BLaER1 treated with 17β-estradiol and CSF1 and Interleukin-3, amounts not matched to agents 10 nM and 100 nM (cell line): ENCODE measurements at regions not wholly inside any gene's neighbourhood (a gene's known extent, or its start where the extent isn't known, plus 50 kb on each side); places are given as distances from the start of the nearest gene placed in this dataset.

ENCODE experiments used
- H3K27ac ChIP-seq, 11 experiments: shearing (Covaris generic); formaldehyde crosslinking; 2 replicates each; pipeline ENCODE4 v1.8.1; 2022
- H3K27me3 ChIP-seq, 11 experiments: shearing (Covaris generic); formaldehyde crosslinking; 2 replicates each; pipeline ENCODE4 v1.8.1; 2022
- H3K36me3 ChIP-seq, 11 experiments: shearing (Covaris generic); formaldehyde crosslinking; 2 replicates each; pipeline ENCODE4 v1.8.1; 2022
- H3K4me1 ChIP-seq, 10 experiments: shearing (Covaris generic); formaldehyde crosslinking; 2 replicates each; pipeline ENCODE4 v1.8.1; 2022
- H3K4me2 ChIP-seq, 11 experiments: shearing (Covaris generic); formaldehyde crosslinking; 2 replicates each; pipeline ENCODE4 v1.8.1; 2022
- H3K4me3 ChIP-seq, 10 experiments: shearing (Covaris generic); formaldehyde crosslinking; 2 replicates each; pipeline ENCODE4 v1.8.1; 2022
- H3K9ac ChIP-seq, 11 experiments: shearing (Covaris generic); formaldehyde crosslinking; 2 replicates each; pipeline ENCODE4 v1.8.1; 2022
- H3K9me3 ChIP-seq, 11 experiments: shearing (Covaris generic); formaldehyde crosslinking; replicated peaks in 1 of 11; 2 replicates each; pipeline ENCODE4 v1.8.1; 2022
- H4K20me1 ChIP-seq, 11 experiments: shearing (Covaris generic); formaldehyde crosslinking; 2 replicates each; pipeline ENCODE4 v1.8.1; 2022
- Cebpa-rat ChIP-seq, 11 experiments: shearing (Covaris generic); IDR thresholded peaks; 2 replicates each; pipeline ENCODE4 v1.8.1; 2022

DNA sequence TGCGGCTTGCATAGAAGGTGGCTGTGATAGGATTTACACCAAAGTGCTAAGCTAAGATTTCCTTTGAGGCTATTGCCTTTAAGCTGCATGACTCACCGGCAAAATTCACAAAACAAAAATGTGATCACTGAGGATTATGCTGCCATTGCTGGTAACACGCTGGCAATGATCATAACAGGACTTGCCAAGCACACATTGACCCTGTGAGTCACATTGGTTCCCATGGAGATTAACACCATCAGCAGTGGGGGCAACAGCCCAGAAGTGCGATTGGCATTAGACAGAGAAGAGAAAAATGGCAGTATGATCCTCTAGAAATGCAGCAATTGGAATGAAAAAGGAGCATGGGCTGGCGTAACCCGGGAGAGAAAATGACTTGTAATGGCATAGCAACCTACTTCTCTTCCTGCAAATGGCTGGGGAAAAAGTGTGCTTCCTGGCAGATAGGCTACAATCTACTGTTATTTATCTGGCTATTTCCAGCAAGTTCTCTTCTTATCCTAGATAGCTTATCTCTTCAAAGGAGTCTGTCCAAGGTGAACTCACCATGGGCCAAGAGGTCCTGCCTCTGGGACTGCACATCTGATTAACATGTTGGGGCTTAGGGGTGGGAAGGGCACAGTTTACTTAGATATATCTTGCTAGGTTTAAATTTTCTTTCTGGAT lies 314.2 kb upstream of the IGFBP7 start:
- peaks cover 7 to 12% (median 11%) of the 10 kb centered on the region in 11 experiments; a peak in 18 of 22 replicates for H3K9me3 ChIP-seq
- H4K20me1 ChIP-seq, result no peaks in the 10 kb centered on the region
- no peak for TF ChIP-seq Cebpa-rat (IDR thresholded peaks at IDR 0.05)
- H3K4me2 ChIP-seq, result no peak overlapping the region
- H3K36me3 ChIP-seq, result no peaks in the 10 kb centered on the region
- H3K4me3 ChIP-seq, result no peak overlapping the region
- H3K9ac ChIP-seq, result no peak overlapping the region
- H3K4me1 ChIP-seq, result no peaks in the 10 kb centered on the region
- no peaks in the 10 kb centered on the region for H3K27me3 ChIP-seq
- H3K27ac ChIP-seq, result no peak overlapping the region

DNA sequence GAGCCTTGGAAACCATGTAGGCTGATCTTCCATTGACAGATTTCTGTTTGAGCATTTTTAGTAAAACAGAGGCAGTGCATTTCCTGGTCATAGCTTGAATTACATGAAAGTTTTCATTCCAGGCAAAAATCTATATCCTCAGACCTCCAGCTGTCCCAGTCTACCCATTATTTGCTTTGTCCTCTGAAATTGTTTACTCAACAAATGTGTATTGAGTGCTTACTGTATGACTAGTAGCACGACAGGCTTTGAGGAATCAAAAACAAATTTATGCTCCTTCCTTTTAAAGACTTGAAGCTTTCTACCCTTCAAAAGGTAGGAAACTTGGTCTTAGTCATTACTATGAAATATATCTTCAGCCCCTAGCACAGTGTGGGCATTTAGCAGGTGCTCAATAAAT lies 307.9 kb upstream of the IGFBP7 start:
- Histone ChIP-seq H4K20me1 (no peaks in the 10 kb centered on the region), H3K9ac (no peak overlapping the region), H3K27me3 (no peaks in the 10 kb centered on the region), H3K4me2 (no peak overlapping the region), H3K4me1 (no peaks in the 10 kb centered on the region), H3K9me3 (peaks cover 7 to 12% (median 11%) of the 10 kb centered on the region in 11 experiments; a peak in 18 of 22 replicates), H3K36me3 (no peaks in the 10 kb centered on the region), H3K27ac (no peak overlapping the region), H3K4me3 (no peak overlapping the region)
- TF ChIP-seq Cebpa-rat (IDR thresholded peaks at IDR 0.05), result no peak

DNA sequence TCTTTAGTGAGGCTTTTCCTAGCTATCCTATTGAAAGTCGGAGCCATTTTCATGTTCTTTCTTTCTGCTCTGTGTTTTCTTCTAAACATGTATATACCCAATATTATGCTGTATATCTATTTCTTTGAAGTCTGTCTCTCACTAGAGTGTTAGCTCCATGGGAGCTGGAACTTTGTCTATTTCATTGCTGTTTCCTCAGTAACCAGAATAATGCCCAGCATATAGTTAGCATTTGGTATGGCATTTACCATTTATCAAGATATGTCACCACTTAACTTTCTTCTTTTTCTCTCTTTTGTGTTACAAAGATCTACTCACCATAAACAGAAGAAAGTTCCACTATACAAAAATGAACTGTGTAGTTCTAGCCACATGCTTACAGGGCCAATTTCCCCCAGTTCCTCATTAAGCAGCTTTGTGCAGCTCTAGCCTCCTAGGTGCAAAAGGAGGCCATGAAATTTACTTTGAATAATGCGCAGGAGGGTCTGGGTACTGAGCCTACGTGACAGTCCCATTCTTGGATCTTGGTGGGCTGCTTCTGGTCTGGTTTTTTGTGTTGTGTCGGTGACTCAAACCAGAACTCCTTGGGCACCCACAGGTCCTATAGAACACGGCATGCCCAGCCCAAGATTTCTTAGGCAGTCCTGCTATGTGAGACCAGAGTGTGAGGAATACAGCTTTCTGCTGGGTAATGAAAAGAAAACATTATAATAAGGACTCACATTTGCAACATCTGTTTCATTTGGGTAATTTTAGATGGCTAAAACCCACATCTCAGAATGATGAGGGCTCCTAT lies 302.3 kb upstream of the IGFBP7 start:
- Histone ChIP-seq H3K9ac (no peak overlapping the region), H3K27me3 (no peaks in the 10 kb centered on the region), H3K4me3 (no peak overlapping the region), H3K4me1 (no peaks in the 10 kb centered on the region), H3K27ac (no peak overlapping the region), H3K9me3 (no peaks in the 10 kb centered on the region), H3K4me2 (no peak overlapping the region), H4K20me1 (no peaks in the 10 kb centered on the region), H3K36me3 (no peaks in the 10 kb centered on the region)
- TF ChIP-seq Cebpa-rat (IDR thresholded peaks at IDR 0.05), result no peak

DNA sequence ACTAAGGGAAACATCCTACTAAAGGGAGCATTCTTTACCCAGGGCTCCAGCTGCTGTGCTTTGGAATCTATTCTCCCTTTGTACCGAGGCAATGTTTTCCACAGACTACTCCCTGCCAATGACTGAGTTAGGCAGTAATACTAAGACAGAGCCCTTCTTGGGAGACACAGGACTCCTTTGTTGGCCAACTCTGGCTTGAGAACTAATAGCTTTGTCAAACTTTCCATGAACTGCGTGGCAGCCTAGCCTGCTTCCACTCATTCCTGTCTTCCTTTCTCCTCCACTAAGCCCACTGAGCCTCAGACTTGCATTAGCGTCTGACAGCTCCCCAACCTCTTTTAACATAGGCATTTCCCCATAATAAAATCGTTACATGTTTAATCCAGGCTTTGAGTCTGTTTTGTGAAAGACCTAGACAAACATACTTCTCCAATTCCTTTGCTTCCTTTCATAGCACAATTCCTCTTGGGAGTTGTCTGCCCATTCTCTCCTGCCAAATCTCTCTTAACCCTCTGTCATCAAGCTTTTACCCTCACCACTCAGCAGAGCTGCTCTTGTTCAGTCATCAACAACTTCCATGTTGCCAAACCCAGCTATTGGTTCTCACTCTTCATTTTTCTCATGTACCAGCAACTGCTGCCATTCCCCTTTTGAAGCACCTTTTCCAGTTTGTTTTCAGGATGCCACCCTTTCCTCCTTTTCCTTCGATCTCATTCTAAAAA lies 300.3 kb upstream of the IGFBP7 start:
- Histone ChIP-seq H3K27ac (no peak overlapping the region), H3K9me3 (no peaks in the 10 kb centered on the region), H3K9ac (no peak overlapping the region), H3K4me2 (no peak overlapping the region), H3K4me1 (no peaks in the 10 kb centered on the region), H4K20me1 (no peaks in the 10 kb centered on the region), H3K4me3 (no peak overlapping the region), H3K36me3 (no peaks in the 10 kb centered on the region), H3K27me3 (no peaks in the 10 kb centered on the region)
- TF ChIP-seq Cebpa-rat (IDR thresholded peaks at IDR 0.05), result no peak

DNA sequence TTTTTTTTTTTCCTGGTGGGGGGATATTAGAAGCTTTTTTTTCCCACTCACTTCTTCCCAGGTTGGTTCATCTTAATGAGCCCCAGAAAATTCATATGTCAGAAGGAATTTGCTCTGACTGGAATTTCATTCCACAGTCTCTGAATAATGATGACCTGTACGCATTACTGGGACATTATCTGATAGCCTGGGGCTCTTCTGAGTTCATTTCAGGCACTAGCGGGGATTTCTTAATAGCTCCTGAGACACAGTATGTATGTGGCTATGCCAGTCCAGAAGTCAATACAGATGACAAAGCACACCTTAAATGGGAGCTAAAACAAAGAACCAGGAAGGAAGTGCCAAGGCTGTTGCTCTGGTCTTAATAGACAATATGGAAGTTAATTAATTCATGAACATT lies 295.2 kb upstream of the IGFBP7 start:
- no peaks in the 10 kb centered on the region; a peak in 1 of 22 replicates for H4K20me1 ChIP-seq
- H3K9me3 ChIP-seq, result no peaks in the 10 kb centered on the region
- no peaks in the 10 kb centered on the region for H3K27me3 ChIP-seq
- H3K4me2 ChIP-seq, result no peak overlapping the region
- no peaks in the 10 kb centered on the region for H3K36me3 ChIP-seq
- no peak overlapping the region for H3K9ac ChIP-seq
- H3K4me3 ChIP-seq, result no peak overlapping the region
- no peaks in the 10 kb centered on the region for H3K4me1 ChIP-seq
- no peak overlapping the region for H3K27ac ChIP-seq
- no peak for TF ChIP-seq Cebpa-rat (IDR thresholded peaks at IDR 0.05)

DNA sequence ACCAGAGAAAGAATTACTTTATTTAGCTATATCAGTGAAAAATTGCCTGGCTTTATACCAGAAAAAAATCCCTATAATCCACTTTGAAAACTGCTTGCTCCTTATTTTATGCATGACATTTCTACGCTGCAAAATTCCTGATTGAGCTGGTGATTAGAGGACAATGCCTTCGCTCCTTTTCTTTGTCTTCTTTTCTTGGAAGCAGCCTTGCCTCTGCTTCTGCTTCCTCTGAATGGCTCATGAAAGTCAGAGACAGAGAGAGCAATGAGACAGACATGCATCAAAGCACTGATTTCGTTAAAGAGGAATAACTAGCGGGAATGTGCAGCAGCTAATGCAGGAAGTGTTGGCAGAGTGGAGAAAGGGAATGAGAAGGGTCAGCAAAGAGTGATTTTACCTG lies 294.3 kb upstream of the IGFBP7 start:
- H3K4me1 ChIP-seq, result no peaks in the 10 kb centered on the region
- no peaks in the 10 kb centered on the region for H3K36me3 ChIP-seq
- H3K27me3 ChIP-seq, result no peaks in the 10 kb centered on the region
- H3K9ac ChIP-seq, result no peak overlapping the region
- no peaks in the 10 kb centered on the region for H3K9me3 ChIP-seq
- H4K20me1 ChIP-seq, result no peaks in the 10 kb centered on the region; a peak in 1 of 22 replicates
- H3K4me2 ChIP-seq, result no peak overlapping the region
- no peak overlapping the region for H3K4me3 ChIP-seq
- TF ChIP-seq Cebpa-rat (IDR thresholded peaks at IDR 0.05), result no peak
- no peak overlapping the region for H3K27ac ChIP-seq

DNA sequence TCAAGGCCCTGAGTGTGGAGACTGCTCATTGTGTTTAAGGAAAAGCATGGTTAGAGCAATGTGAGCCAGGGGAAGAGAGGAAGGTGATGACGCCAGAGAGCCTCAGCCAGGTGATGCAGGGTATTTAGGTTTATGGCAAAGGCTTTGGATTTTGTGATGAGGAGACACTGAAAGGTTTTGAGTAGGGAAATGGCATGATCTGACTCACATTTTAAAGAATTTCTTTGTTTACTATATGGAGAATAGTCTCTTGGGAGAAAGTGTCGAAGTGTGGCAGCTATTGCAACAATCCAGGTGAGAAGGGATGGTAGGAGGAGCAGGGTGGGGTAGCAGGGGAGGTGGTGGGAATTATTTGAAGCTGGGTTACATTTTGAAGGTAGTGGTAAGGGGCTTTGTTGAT lies 293.4 kb upstream of the IGFBP7 start:
- no peak overlapping the region for H3K4me2 ChIP-seq
- no peaks in the 10 kb centered on the region for H3K9me3 ChIP-seq
- no peaks in the 10 kb centered on the region for H3K4me1 ChIP-seq
- no peak overlapping the region for H3K27ac ChIP-seq
- H3K27me3 ChIP-seq, result no peaks in the 10 kb centered on the region
- no peak for TF ChIP-seq Cebpa-rat (IDR thresholded peaks at IDR 0.05)
- H4K20me1 ChIP-seq, result no peaks in the 10 kb centered on the region; a peak in 1 of 22 replicates
- H3K4me3 ChIP-seq, result no peak overlapping the region
- no peak overlapping the region for H3K9ac ChIP-seq
- H3K36me3 ChIP-seq, result no peaks in the 10 kb centered on the region

DNA sequence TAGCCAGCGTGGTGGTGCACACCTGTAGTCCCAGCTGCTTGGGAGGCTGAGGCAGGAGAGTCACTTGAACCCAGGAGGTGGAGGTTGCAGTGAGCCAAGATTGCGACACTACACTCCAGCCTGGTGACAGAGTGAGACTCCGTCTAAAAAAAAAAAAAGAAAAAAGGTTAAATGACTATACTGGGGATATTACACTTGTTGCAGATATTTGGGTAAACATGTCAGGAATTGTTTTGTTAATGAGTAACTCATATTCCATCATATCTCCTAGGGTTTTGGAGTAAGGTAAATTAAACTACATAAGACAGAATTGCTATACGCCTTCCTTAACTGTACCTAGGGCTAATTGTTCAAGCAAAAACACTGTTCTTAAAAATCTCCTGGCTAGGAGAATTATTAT lies 291.4 kb upstream of the IGFBP7 start:
- Histone ChIP-seq H3K4me2 (no peak overlapping the region), H4K20me1 (no peaks in the 10 kb centered on the region; a peak in 1 of 22 replicates), H3K36me3 (no peaks in the 10 kb centered on the region), H3K27ac (no peak overlapping the region), H3K27me3 (no peaks in the 10 kb centered on the region), H3K9me3 (no peaks in the 10 kb centered on the region), H3K4me1 (no peaks in the 10 kb centered on the region), H3K9ac (no peak overlapping the region), H3K4me3 (no peak overlapping the region)
- TF ChIP-seq Cebpa-rat (IDR thresholded peaks at IDR 0.05), result no peak

DNA sequence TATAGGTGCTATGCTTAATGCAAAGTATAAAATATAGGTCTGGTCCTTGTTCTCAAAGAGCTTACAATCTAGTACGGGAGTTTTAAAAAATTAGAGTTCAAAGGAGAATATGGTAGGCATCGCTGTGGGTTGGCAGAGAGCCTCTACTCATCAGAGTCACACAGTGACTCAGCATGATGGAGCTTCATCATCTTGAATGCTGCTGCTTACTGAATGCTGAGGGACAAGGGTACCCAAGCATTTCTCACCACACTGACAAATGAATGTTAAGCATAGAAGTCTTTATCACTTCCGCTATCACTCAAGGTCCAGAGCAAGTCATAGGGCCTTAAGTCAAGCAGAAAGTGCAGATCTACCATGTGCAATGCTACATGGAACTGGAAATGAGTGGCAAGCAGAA lies 268.6 kb upstream of the IGFBP7 start:
- H3K4me3 ChIP-seq, result no peak overlapping the region
- no peaks in the 10 kb centered on the region for H3K27me3 ChIP-seq
- no peak overlapping the region for H3K9ac ChIP-seq
- no peak for TF ChIP-seq Cebpa-rat (IDR thresholded peaks at IDR 0.05)
- H3K36me3 ChIP-seq, result no peaks in the 10 kb centered on the region
- no peak overlapping the region for H3K27ac ChIP-seq
- H3K4me2 ChIP-seq, result no peak overlapping the region
- peaks cover 0 to 3% (median 2%) of the 10 kb centered on the region in 11 experiments; a peak in 9 of 22 replicates for H3K9me3 ChIP-seq
- H4K20me1 ChIP-seq, result no peaks in the 10 kb centered on the region
- H3K4me1 ChIP-seq, result no peaks in the 10 kb centered on the region
